ENCODE measurements at regions not wholly inside any gene's neighbourhood (a gene's known extent, or its start where the extent isn't known, plus 50 kb on each side); places are given as distances from the start of the nearest gene placed in this dataset.

- no peak for DNase-seq
Measured at GRCh38 chr1:82511441-82511840, 710.7 kb downstream of the ADGRL2 start.

GRCh38 chr1:82510431-82510830, 709.7 kb downstream of the ADGRL2 start:
- DNase-seq, result no peak

- DNase-seq, result no peak
Measured at GRCh38 chr1:82507011-82507410, 706.3 kb downstream of the ADGRL2 start.

- DNase-seq, result no peak
Measured at GRCh38 chr1:82503822-82504221, 703.1 kb downstream of the ADGRL2 start.

- no peak for DNase-seq
Measured at GRCh38 chr1:82499022-82499421, 698.3 kb downstream of the ADGRL2 start.

GRCh38 chr1:82494117-82494516, 693.4 kb downstream of the ADGRL2 start:
- DNase-seq, result no peak

GRCh38 chr1:82492159-82492558, 691.4 kb downstream of the ADGRL2 start:
- DNase-seq, result no peak

GRCh38 chr1:82491301-82492048, 690.7 kb downstream of the ADGRL2 start:
- DNase-seq, result no peak

GRCh38 chr1:82487778-82488177, 687.0 kb downstream of the ADGRL2 start:
- DNase-seq, result no peak

- no peak for DNase-seq
Measured at GRCh38 chr1:82486969-82487368, 686.2 kb downstream of the ADGRL2 start.

GRCh38 chr1:82486468-82486867, 685.7 kb downstream of the ADGRL2 start:
- no peak for DNase-seq

- no peak for DNase-seq
Measured at GRCh38 chr1:82485591-82486369, 685.0 kb downstream of the ADGRL2 start.

GRCh38 chr1:82483146-82483545, 682.4 kb downstream of the ADGRL2 start:
- no peak for DNase-seq

- no peak for DNase-seq
Measured at GRCh38 chr1:82478916-82479315, 678.2 kb downstream of the ADGRL2 start.

- DNase-seq, result no peak
Measured at GRCh38 chr1:82472489-82473131, 671.9 kb downstream of the ADGRL2 start.

- DNase-seq, result no peak
Measured at GRCh38 chr1:82466891-82467290, 666.2 kb downstream of the ADGRL2 start.

GRCh38 chr1:82466416-82466815, 665.7 kb downstream of the ADGRL2 start:
- DNase-seq, result no peak

- no peak for DNase-seq
Measured at GRCh38 chr1:82465024-82465423, 664.3 kb downstream of the ADGRL2 start.

- DNase-seq, result no peak
Measured at GRCh38 chr1:82464362-82465001, 663.7 kb downstream of the ADGRL2 start.

GRCh38 chr1:82463951-82464350, 663.2 kb downstream of the ADGRL2 start:
- DNase-seq, result no peak

GRCh38 chr1:82462366-82462765, 661.6 kb downstream of the ADGRL2 start:
- DNase-seq, result no peak

GRCh38 chr1:82455342-82455741, 654.6 kb downstream of the ADGRL2 start:
- no peak for DNase-seq

GRCh38 chr1:82454431-82454830, 653.7 kb downstream of the ADGRL2 start:
- DNase-seq, result no peak
